A549 (cell line): ENCODE measurements at regions not wholly inside any gene's neighbourhood (a gene's known extent, or its start where the extent isn't known, plus 50 kb on each side); places are given as distances from the start of the nearest gene placed in this dataset.

Experiments used
- CEBPB ChIP-seq, 2 experiments: fragments of >200 bp in 1 of 2; sonication (Bioruptor Twin) in 1 of 2; formaldehyde crosslinking in 1 of 2; IDR thresholded peaks; 2 replicates each; pipeline ENCODE4 v1.6.1; 2012 to 2016
- CTCF ChIP-seq: fragments of >200 bp; sonication (Bioruptor Twin); formaldehyde crosslinking; IDR thresholded peaks from 3 replicates; pipeline ENCODE4 v1.5.1; 2016
- ELK1 ChIP-seq: fragments of 150-350 bp; IDR thresholded peaks from 2 replicates; pipeline ENCODE4 v1.6.1; 2014; ENCODE audit warnings: low read depth, mild to moderate bottlenecking, low read length
- EP300 ChIP-seq, 2 experiments: fragments of >200 bp; sonication (Bioruptor Twin); formaldehyde crosslinking; IDR thresholded peaks; 2 replicates in 1 of 2; 3 replicates in 1 of 2; pipeline ENCODE4 v1.6.1; 2016 to 2017
- MAFK ChIP-seq: fragments of 450-650 bp; IDR thresholded peaks from 2 replicates; pipeline ENCODE4 v1.6.1; 2014; ENCODE audit not compliant: partially characterized antibody
- MAX ChIP-seq: IDR thresholded peaks from 2 replicates; pipeline ENCODE4 v1.6.1; 2012
- PHF8 ChIP-seq: fragments of 200-600 bp; sonication (generic); IDR thresholded peaks from 2 replicates; pipeline ENCODE4 v1.6.1; 2016; ENCODE audit warnings: low read depth, mild to moderate bottlenecking, antibody characterized with exemption, moderate library complexity, borderline replicate concordance
- REST ChIP-seq: fragments of 200-600 bp; sonication (generic); IDR thresholded peaks from 2 replicates; pipeline ENCODE4 v1.6.1; 2016; ENCODE audit warnings: antibody characterized with exemption, mild to moderate bottlenecking, moderate library complexity
- RFX5 ChIP-seq: fragments of 450-650 bp; IDR thresholded peaks from 2 replicates; pipeline ENCODE4 v1.7.1; 2014; ENCODE audit warnings: antibody characterized with exemption, mild to moderate bottlenecking, moderate library complexity
- SMC3 ChIP-seq: fragments of >200 bp; sonication (Bioruptor Twin); formaldehyde crosslinking; IDR thresholded peaks from 3 replicates; pipeline ENCODE4 v1.6.1; 2018; ENCODE audit warnings: inconsistent platforms
- SREBF2 ChIP-seq: fragments of 450-650 bp; IDR thresholded peaks from 2 replicates; pipeline ENCODE4 v1.6.1; 2014; ENCODE audit warnings: mild to moderate bottlenecking, moderate library complexity
- USF2 ChIP-seq: fragments of 450-650 bp; IDR thresholded peaks from 2 replicates; pipeline ENCODE4 v1.6.1; 2014; ENCODE audit warnings: antibody characterized with exemption

- TF ChIP-seq CTCF (no peak), PHF8 (no peak), CEBPB (IDR thresholded peaks at IDR 0.05) (no peak), EP300 (IDR thresholded peaks at IDR 0.05) (no peak), USF2 (no peak), REST (no peak), SREBF2 (no peak), RFX5 (no peak), MAX (no peak), MAFK (peak; percentile 56), SMC3 (no peak), ELK1 (no peak)
Observed at GRCh38 chr4:43525646-43526045, 633.1 kb downstream of the GRXCR1 start.
